ENCODE measurements at regions not wholly inside any gene's neighbourhood (a gene's known extent, or its start where the extent isn't known, plus 50 kb on each side); places are given as distances from the start of the nearest gene placed in this dataset.

- TF ChIP-seq, protein P1, sequence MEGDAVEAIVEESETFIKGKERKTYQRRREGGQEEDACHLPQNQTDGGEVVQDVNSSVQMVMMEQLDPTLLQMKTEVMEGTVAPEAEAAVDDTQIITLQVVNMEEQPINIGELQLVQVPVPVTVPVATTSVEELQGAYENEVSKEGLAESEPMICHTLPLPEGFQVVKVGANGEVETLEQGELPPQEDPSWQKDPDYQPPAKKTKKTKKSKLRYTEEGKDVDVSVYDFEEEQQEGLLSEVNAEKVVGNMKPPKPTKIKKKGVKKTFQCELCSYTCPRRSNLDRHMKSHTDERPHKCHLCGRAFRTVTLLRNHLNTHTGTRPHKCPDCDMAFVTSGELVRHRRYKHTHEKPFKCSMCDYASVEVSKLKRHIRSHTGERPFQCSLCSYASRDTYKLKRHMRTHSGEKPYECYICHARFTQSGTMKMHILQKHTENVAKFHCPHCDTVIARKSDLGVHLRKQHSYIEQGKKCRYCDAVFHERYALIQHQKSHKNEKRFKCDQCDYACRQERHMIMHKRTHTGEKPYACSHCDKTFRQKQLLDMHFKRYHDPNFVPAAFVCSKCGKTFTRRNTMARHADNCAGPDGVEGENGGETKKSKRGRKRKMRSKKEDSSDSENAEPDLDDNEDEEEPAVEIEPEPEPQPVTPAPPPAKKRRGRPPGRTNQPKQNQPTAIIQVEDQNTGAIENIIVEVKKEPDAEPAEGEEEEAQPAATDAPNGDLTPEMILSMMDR (conservative IDR thresholded peaks at IDR 0.05; ENCODE audit: low read depth, low read length) = no peak
- TF ChIP-seq ELK1 (IDR thresholded peaks at IDR 0.05; ENCODE audit: borderline replicate concordance, low read depth, low read length) = no peak
- no peak for TF ChIP-seq POLR2A (IDR thresholded peaks at IDR 0.05; ENCODE audit: low read depth, low read length)
- TF ChIP-seq RCOR1 (IDR thresholded peaks at IDR 0.05; ENCODE audit: insufficient replicate concordance, low read length) = no peak
- no peak for TF ChIP-seq RAD21 (IDR thresholded peaks at IDR 0.05; ENCODE audit: low read length)
- no peak for TF ChIP-seq MXI1 (IDR thresholded peaks at IDR 0.05; ENCODE audit: borderline replicate concordance, low read depth, low read length)
- no peak for TF ChIP-seq BHLHE40 (IDR thresholded peaks at IDR 0.05; ENCODE audit: low read depth, low read length)
- no peak for TF ChIP-seq FOS (IDR thresholded peaks at IDR 0.05; ENCODE audit: low read depth, low read length)
- TF ChIP-seq RFX5 (IDR thresholded peaks at IDR 0.05; ENCODE audit: low read depth, low read length) = no peak
- no peak for TF ChIP-seq NFE2L2 (IDR thresholded peaks at IDR 0.05; ENCODE audit: low read depth, low read length)
- no peak for TF ChIP-seq MAZ (IDR thresholded peaks at IDR 0.05; ENCODE audit: borderline replicate concordance, low read depth, low read length)
- TF ChIP-seq SMC3 (IDR thresholded peaks at IDR 0.05; ENCODE audit: low read depth, low read length) = no peak
Observed at GRCh38 chr12:124698211-124698997, 131.0 kb upstream of the NCOR2 start.

Measured in IMR-90 (cell line).